Stimulated activated naive B cell treated with anti-CD40 and anti-IgM and Interleukin-4, amounts not matched to agents 10 μg/mL and 1 μg/mL and 100 μg/mL, for 72 hours (primary cell): ENCODE measurements at regions not wholly inside any gene's neighbourhood (a gene's known extent, or its start where the extent isn't known, plus 50 kb on each side); places are given as distances from the start of the nearest gene placed in this dataset.

ENCODE experiments used
- ATAC-seq, 2 donors: fragments of 150-1000 bp; cut with Tn5 transposase; replicated peaks; 2 replicates each; pipeline ENCODE4 v1.10.0; 2021; ENCODE audit warnings: moderate library complexity in 1 of 2
- DNase-seq: peaks from one replicate; pipeline ENCODE4 v3.0.0; 2021
- H3K27ac Mint-ChIP-seq: one replicate; pipeline ENCODE4 v1.8.0; 2022; ENCODE audit warnings: mild to moderate bottlenecking, mixed read lengths
- H3K27me3 Mint-ChIP-seq, 2 donors: one replicate each; pipeline ENCODE4 v1.8.0; 2022; ENCODE audit warnings: mixed read lengths in 2 of 2
- H3K36me3 Mint-ChIP-seq, 2 donors: one replicate each; pipeline ENCODE4 v1.8.0; 2022; ENCODE audit warnings: mixed read lengths in 2 of 2, mild to moderate bottlenecking in 1 of 2
- H3K4me1 Mint-ChIP-seq, 2 donors: one replicate each; pipeline ENCODE4 v1.8.0; 2022; ENCODE audit warnings: mixed read lengths in 2 of 2, mild to moderate bottlenecking in 1 of 2
- H3K4me3 Mint-ChIP-seq, 2 donors: one replicate each; pipeline ENCODE4 v1.8.0; 2022; ENCODE audit warnings: mild to moderate bottlenecking in 2 of 2, mixed read lengths in 2 of 2, moderate library complexity in 1 of 2
- H3K9me3 Mint-ChIP-seq, 2 donors: one replicate each; pipeline ENCODE4 v1.8.0; 2022; ENCODE audit warnings: mixed read lengths in 2 of 2, mild to moderate bottlenecking in 1 of 2

GRCh38 chr18:76771192-76771799 lies 51.1 kb upstream of the ZNF236 start:
- Mint-ChIP-seq H3K36me3 (no peaks in the 10 kb centered on the region), H3K4me1 (no peaks in the 10 kb centered on the region), H3K27ac (no peak overlapping the region), H3K9me3 (peaks cover 4 to 14% of the 10 kb centered on the region in 2 donors), H3K27me3 (peaks cover 19 to 48% of the 10 kb centered on the region in 2 donors), H3K4me3 (no peak overlapping the region)
- ATAC-seq (no peak), DNase-seq (no peak)

DNA sequence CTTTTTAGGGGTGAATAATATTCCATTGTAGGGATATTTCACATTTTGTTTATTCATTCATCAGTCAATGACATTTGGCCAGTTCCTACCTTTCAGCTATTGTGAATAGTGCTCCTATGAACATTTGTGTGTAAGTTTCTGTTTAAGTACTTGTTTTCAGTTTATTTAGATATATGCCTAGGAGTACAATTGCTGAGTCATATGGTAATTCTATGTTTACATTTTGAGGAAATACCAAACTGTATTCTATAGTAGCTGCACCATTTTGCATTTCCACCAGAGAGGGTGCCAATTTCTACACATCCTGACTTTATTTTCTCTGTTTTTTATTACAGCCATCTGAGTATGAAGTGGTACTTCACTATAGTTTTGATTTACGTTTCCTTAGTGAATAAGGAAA lies 54.4 kb upstream of the ZNF236 start:
- DNase-seq (no peak), ATAC-seq (no peak)
- Mint-ChIP-seq H3K4me3 (no peak overlapping the region), H3K4me1 (no peaks in the 10 kb centered on the region), H3K36me3 (no peaks in the 10 kb centered on the region), H3K27ac (no peak overlapping the region), H3K9me3 (peaks cover 4 to 14% of the 10 kb centered on the region in 2 donors), H3K27me3 (peaks cover 27 to 43% of the 10 kb centered on the region in 2 donors)

DNA sequence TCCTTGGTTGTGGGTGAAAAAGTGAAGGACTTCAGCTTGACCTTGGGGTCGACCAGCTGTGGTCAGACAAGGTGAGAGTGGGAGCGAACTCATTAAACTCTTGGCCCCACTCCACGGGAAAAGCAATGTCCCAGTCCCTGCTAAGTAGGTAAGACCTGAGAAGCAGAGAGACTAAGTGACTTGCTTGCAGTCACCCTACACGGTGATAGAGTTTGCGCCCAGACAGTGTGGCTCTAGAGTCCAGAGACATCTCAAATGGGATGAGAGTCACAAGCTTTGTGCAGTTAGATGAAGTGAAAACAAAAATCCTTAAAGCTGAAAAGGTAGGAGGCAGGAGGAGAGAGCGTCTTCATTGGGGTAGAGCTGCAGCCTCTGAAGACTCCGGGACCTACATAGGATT lies 55.9 kb upstream of the ZNF236 start:
- peaks cover 21 to 41% of the 10 kb centered on the region in 2 donors for H3K27me3 Mint-ChIP-seq
- ATAC-seq (no peak), DNase-seq (no peak)
- peaks cover 0 to 12% of the 10 kb centered on the region in 2 donors for H3K9me3 Mint-ChIP-seq
- H3K36me3 Mint-ChIP-seq = no peaks in the 10 kb centered on the region
- no peak overlapping the region for H3K27ac Mint-ChIP-seq
- no peak overlapping the region for H3K4me3 Mint-ChIP-seq
- H3K4me1 Mint-ChIP-seq = peaks cover 0 to 4% of the 10 kb centered on the region in 2 donors

GRCh38 chr18:76765649-76766048 lies 56.7 kb upstream of the ZNF236 start:
- no peak overlapping the region for H3K27ac Mint-ChIP-seq
- H3K27me3 Mint-ChIP-seq = peaks cover 17 to 42% of the 10 kb centered on the region in 2 donors
- H3K4me1 Mint-ChIP-seq = peaks cover 0 to 4% of the 10 kb centered on the region in 2 donors
- no peaks in the 10 kb centered on the region for H3K36me3 Mint-ChIP-seq
- peaks cover 0 to 12% of the 10 kb centered on the region in 2 donors for H3K9me3 Mint-ChIP-seq
- H3K4me3 Mint-ChIP-seq = no peak overlapping the region
- DNase-seq (no peak), ATAC-seq (no peak)

DNA sequence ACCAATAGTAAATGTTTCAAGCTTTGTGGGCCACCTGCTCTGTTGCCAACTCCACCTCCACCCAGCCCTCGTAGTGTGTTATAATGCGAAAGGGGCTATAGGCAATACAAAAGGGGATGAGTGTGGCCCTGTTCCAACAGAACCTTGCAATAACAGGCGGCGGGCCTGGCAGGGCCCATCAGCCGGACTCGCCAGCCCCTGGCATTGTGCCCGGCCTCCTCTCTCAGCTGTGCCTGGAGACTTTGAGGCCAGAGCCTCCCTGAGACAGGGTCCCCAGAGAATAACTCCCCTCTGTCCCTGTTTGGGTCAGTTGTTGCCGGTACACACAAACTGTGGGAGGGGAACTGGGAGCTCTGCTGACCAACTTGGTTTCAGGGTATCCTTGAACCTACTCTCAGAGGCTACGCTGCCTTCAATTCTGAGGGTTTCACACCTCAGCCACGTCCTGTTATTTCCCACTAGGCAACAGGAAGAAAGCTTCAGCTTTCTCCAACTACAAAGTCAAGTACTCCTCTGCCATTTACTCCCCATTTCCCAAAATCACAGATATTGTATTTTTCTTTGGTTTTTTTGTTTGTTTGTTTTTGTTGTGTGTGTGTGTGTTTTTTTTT lies 58.0 kb upstream of the ZNF236 start:
- H3K27ac Mint-ChIP-seq = no peak overlapping the region
- H3K9me3 Mint-ChIP-seq = peaks cover 0 to 12% of the 10 kb centered on the region in 2 donors
- ATAC-seq = no peak
- H3K27me3 Mint-ChIP-seq = peaks cover 17 to 36% of the 10 kb centered on the region in 2 donors
- no peaks in the 10 kb centered on the region for H3K36me3 Mint-ChIP-seq
- no peak for DNase-seq
- H3K4me3 Mint-ChIP-seq = no peak overlapping the region
- peaks cover 0 to 4% of the 10 kb centered on the region in 2 donors for H3K4me1 Mint-ChIP-seq

GRCh38 chr18:76759056-76759455 lies 63.3 kb upstream of the ZNF236 start:
- no peak overlapping the region for H3K27ac Mint-ChIP-seq
- peaks cover 0 to 4% of the 10 kb centered on the region in 2 donors for H3K4me1 Mint-ChIP-seq
- H3K4me3 Mint-ChIP-seq = no peak overlapping the region
- no peak for ATAC-seq
- no peaks in the 10 kb centered on the region for H3K36me3 Mint-ChIP-seq
- H3K27me3 Mint-ChIP-seq = peaks cover 5 to 10% of the 10 kb centered on the region in 2 donors
- H3K9me3 Mint-ChIP-seq = no peaks in the 10 kb centered on the region
- DNase-seq = no peak

DNA sequence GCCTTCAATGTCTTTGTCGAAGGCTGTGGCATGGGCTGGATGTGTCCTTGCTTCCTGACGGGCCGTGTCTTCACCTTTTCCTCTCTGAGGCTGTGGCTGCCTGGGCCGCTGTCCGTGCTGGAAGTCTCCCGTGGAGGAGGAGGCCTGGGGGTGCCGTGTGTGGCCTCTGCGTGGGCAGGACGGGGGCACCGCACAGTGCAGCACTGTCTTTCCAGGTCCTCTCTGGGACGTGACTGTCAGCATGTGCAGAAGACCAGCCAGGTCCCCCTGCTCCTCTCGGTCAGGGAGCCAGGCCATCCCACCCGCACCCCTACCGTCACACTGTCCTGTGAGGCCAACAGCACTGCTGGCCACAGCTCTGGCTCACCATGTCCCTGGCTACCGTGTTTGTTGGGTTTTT lies 64.4 kb upstream of the ZNF236 start:
- no peak overlapping the region for H3K27ac Mint-ChIP-seq
- ATAC-seq (no peak), DNase-seq (no peak)
- H3K4me3 Mint-ChIP-seq = no peak overlapping the region
- no peaks in the 10 kb centered on the region for H3K9me3 Mint-ChIP-seq
- peaks cover 5 to 10% of the 10 kb centered on the region in 2 donors for H3K27me3 Mint-ChIP-seq
- peaks cover 0 to 4% of the 10 kb centered on the region in 2 donors for H3K4me1 Mint-ChIP-seq
- no peaks in the 10 kb centered on the region for H3K36me3 Mint-ChIP-seq

DNA sequence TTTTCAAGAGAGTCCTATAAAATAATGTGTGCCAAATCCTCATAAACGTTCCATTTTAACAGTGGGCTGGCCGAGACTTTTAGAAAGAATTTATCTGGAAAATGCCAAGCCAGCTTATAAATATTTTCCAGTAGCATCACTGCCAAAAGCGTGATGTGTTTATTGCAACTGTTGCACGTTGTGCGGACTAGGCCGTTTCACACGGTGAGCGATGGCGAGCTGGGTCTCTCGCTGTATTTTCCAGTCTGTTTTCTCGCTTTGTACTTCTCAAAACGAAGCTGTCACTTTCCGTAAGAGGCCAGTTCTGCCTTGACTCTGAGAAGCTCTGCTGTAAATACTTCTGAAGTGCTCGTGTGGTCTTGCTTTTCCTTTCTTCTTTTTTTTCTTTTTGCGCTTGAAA lies 65.0 kb upstream of the ZNF236 start:
- Mint-ChIP-seq H3K4me3 (no peak overlapping the region), H3K27me3 (peaks cover 4 to 10% of the 10 kb centered on the region in 2 donors), H3K36me3 (no peaks in the 10 kb centered on the region), H3K9me3 (no peaks in the 10 kb centered on the region), H3K27ac (no peak overlapping the region), H3K4me1 (peaks cover 0 to 4% of the 10 kb centered on the region in 2 donors)
- DNase-seq = no peak
- no peak for ATAC-seq

GRCh38 chr18:76756531-76757253 lies 65.7 kb upstream of the ZNF236 start:
- Mint-ChIP-seq H3K9me3 (peaks cover 0 to 3% of the 10 kb centered on the region in 2 donors), H3K4me3 (no peak overlapping the region), H3K27ac (no peak overlapping the region), H3K36me3 (no peaks in the 10 kb centered on the region), H3K4me1 (peaks cover 0 to 2% of the 10 kb centered on the region in 2 donors), H3K27me3 (peaks cover 0 to 4% of the 10 kb centered on the region in 2 donors)
- DNase-seq (no peak), ATAC-seq (no peak)

DNA sequence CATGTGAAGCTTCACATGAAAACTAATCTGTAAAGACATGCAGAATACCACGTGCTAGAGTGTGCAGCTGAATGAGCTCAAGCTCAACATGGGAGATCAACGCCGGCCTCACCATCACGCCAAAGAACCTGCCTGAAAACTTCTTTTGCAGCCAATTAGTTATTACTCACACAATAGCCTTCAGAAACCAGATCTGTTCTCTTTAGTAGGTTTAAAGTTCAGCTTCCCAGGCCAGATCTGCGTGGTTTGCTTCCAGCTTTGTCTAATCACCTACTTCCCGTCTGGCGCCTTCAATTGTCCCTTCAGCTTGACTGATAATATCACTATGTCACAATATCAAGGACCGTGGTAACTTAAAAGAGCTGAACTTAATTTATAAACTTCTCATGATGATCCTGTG lies 68.0 kb upstream of the ZNF236 start:
- peaks cover 0 to 4% of the 10 kb centered on the region in 2 donors for H3K36me3 Mint-ChIP-seq
- no peak for DNase-seq
- peak overlapping the region; percentile 26 for H3K27ac Mint-ChIP-seq
- no peak overlapping the region for H3K4me3 Mint-ChIP-seq
- no peaks in the 10 kb centered on the region for H3K4me1 Mint-ChIP-seq
- ATAC-seq = no peak
- H3K27me3 Mint-ChIP-seq = no peaks in the 10 kb centered on the region
- peaks cover 5 to 11% of the 10 kb centered on the region in 2 donors for H3K9me3 Mint-ChIP-seq

DNA sequence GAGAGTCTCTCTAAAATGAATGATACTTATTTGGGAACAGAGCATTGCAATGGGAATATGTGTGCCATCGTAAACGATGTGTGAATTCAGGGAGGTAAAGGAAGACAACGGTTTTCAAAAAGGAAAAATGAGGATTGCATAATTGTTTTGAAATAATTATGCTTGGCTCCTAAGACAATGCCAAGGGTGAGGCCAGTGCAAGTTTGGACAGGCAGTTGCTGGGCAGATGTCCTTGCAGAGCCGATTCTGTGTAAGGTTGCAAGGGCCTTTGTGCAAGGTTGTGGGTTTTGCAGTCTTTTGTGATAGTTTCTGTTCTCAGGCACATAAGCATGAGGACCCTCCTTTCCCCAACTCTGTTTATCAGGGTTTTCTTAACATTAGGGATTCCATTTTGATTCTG lies 70.0 kb upstream of the ZNF236 start:
- ATAC-seq (no peak), DNase-seq (no peak)
- Mint-ChIP-seq H3K4me1 (no peaks in the 10 kb centered on the region), H3K36me3 (peaks cover 6 to 9% of the 10 kb centered on the region in 2 donors), H3K9me3 (peaks cover 16% of the 10 kb centered on the region in 2 donors), H3K27me3 (no peaks in the 10 kb centered on the region), H3K27ac (no peak overlapping the region), H3K4me3 (no peak overlapping the region)

GRCh38 chr18:76750917-76751890 lies 71.2 kb upstream of the ZNF236 start:
- peaks cover 6 to 9% of the 10 kb centered on the region in 2 donors for H3K36me3 Mint-ChIP-seq
- H3K27me3 Mint-ChIP-seq = peaks cover 0 to 1% of the 10 kb centered on the region in 2 donors
- ATAC-seq (no peak), DNase-seq (no peak)
- H3K4me3 Mint-ChIP-seq = no peak overlapping the region
- H3K27ac Mint-ChIP-seq = no peak overlapping the region
- no peaks in the 10 kb centered on the region for H3K4me1 Mint-ChIP-seq
- H3K9me3 Mint-ChIP-seq = peaks cover 16 to 17% of the 10 kb centered on the region in 2 donors

DNA sequence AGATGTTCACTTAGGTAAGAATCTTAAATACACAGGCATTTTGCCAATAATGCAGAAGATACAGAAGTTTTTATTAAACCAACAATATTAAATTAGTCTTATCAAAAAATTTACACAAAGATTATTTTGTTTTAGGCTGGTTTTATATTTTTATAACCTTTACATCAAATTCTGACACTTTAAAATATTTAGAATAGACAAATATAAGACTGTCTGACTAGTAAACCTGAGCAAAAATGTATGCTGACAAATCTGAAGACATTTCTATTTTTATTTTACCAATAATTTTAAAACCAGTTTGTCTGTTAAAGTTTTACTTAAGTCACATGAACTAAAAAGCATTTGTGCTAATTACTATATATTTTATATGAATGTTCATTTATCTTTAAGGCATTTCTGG lies 72.1 kb upstream of the ZNF236 start:
- H3K4me3 Mint-ChIP-seq = no peak overlapping the region
- H3K4me1 Mint-ChIP-seq = no peaks in the 10 kb centered on the region
- peaks cover 6 to 9% of the 10 kb centered on the region in 2 donors for H3K36me3 Mint-ChIP-seq
- H3K27me3 Mint-ChIP-seq = peaks cover 0 to 3% of the 10 kb centered on the region in 2 donors
- ATAC-seq (no peak), DNase-seq (no peak)
- peaks cover 16 to 19% of the 10 kb centered on the region in 2 donors for H3K9me3 Mint-ChIP-seq
- H3K27ac Mint-ChIP-seq = no peak overlapping the region

- H3K36me3 Mint-ChIP-seq = peaks cover 6 to 9% of the 10 kb centered on the region in 2 donors
- peaks cover 16 to 19% of the 10 kb centered on the region in 2 donors for H3K9me3 Mint-ChIP-seq
- no peak overlapping the region for H3K27ac Mint-ChIP-seq
- no peak for DNase-seq
- no peaks in the 10 kb centered on the region for H3K4me1 Mint-ChIP-seq
- H3K27me3 Mint-ChIP-seq = peaks cover 0 to 3% of the 10 kb centered on the region in 2 donors
- no peak for ATAC-seq
- H3K4me3 Mint-ChIP-seq = no peak overlapping the region
These were observed 74.7 kb upstream of the ZNF236 start for GRCh38 chr18:76747676-76748075.
